ENCODE measurements at regions not wholly inside any gene's neighbourhood (a gene's known extent, or its start where the extent isn't known, plus 50 kb on each side); places are given as distances from the start of the nearest gene placed in this dataset.

- Histone ChIP-seq H3K4me1 (ENCODE audit: control insufficient read depth in 4 of 4, insufficient read depth in 4 of 4, low read length in 3 of 4) (peaks cover 0 to 5% (median under 1%) of the 10 kb centered on the region in 4 donors), H3K27ac (ENCODE audit: low read depth in 1 of 2, low read length in 2 of 2) (no peak overlapping the region), H3K9me3 (ENCODE audit: control insufficient read depth in 4 of 4, low read length in 3 of 4) (peaks cover 0 to 4% (median 1%) of the 10 kb centered on the region in 4 donors), H3K9ac (ENCODE audit: low read depth in 1 of 2, low read length in 2 of 2) (no peak overlapping the region), H3K27me3 (ENCODE audit: control insufficient read depth in 4 of 4, insufficient read depth in 4 of 4, low read length in 3 of 4) (peaks cover 0 to 6% (median 1%) of the 10 kb centered on the region in 4 donors), H3K4me3 (ENCODE audit: low read depth in 1 of 3, low read length in 3 of 3) (no peak overlapping the region), H3K36me3 (ENCODE audit: control insufficient read depth in 4 of 4, insufficient read depth in 3 of 4, low read depth in 1 of 4, low read length in 3 of 4) (no peaks in the 10 kb centered on the region)
- 70% methylated on average over 3 of the region's 3 CpGs for WGBS
- DNase-seq (ENCODE audit: low spot score), result no peak
- TF ChIP-seq TAF1 (conservative IDR thresholded peaks at IDR 0.05), result no peak
- no peak for TF ChIP-seq MAX (IDR thresholded peaks at IDR 0.05)
- no peak for TF ChIP-seq JUND (IDR thresholded peaks at IDR 0.05)
- no peak for TF ChIP-seq REST (IDR thresholded peaks at IDR 0.05)
- TF ChIP-seq FOXA1 (IDR thresholded peaks at IDR 0.05), result no peak
- TF ChIP-seq RXRA (IDR thresholded peaks at IDR 0.05), result no peak
- TF ChIP-seq HNF4A (conservative IDR thresholded peaks at IDR 0.05), result no peak
- TF ChIP-seq ZBTB33 (IDR thresholded peaks at IDR 0.05), result no peak
- no peak for TF ChIP-seq ATF3 (IDR thresholded peaks at IDR 0.05)
- TF ChIP-seq HNF4G (IDR thresholded peaks at IDR 0.05), result no peak
- no peak for TF ChIP-seq RAD21 (IDR thresholded peaks at IDR 0.05)
- no peak for TF ChIP-seq YY1 (IDR thresholded peaks at IDR 0.05)
- no peak for TF ChIP-seq FOXA2 (IDR thresholded peaks at IDR 0.05)
- no peak for TF ChIP-seq NR2F2 (IDR thresholded peaks at IDR 0.05)
- TF ChIP-seq SP1 (IDR thresholded peaks at IDR 0.05), result no peak
Measured at GRCh38 chr6:27100921-27101320, 146.6 kb upstream of the PRSS16 start.

GRCh38 chr6:27101824-27102223 is 145.7 kb upstream of the PRSS16 start:
- Histone ChIP-seq H3K4me3 (ENCODE audit: low read depth in 1 of 3, low read length in 3 of 3) (no peak overlapping the region), H3K9me3 (ENCODE audit: control insufficient read depth in 4 of 4, low read length in 3 of 4) (peaks cover 0 to 4% (median 1%) of the 10 kb centered on the region in 4 donors), H3K4me1 (ENCODE audit: control insufficient read depth in 4 of 4, insufficient read depth in 4 of 4, low read length in 3 of 4) (peaks cover 0 to 2% (median under 1%) of the 10 kb centered on the region in 4 donors), H3K27ac (ENCODE audit: low read depth in 1 of 2, low read length in 2 of 2) (no peak overlapping the region), H3K36me3 (ENCODE audit: control insufficient read depth in 4 of 4, insufficient read depth in 3 of 4, low read depth in 1 of 4, low read length in 3 of 4) (no peaks in the 10 kb centered on the region), H3K27me3 (ENCODE audit: control insufficient read depth in 4 of 4, insufficient read depth in 4 of 4, low read length in 3 of 4) (peaks cover 0 to 6% (median 1%) of the 10 kb centered on the region in 4 donors), H3K9ac (ENCODE audit: low read depth in 1 of 2, low read length in 2 of 2) (no peak overlapping the region)
- TF ChIP-seq REST (IDR thresholded peaks at IDR 0.05) (no peak), HNF4A (conservative IDR thresholded peaks at IDR 0.05) (no peak), YY1 (IDR thresholded peaks at IDR 0.05) (no peak), NR2F2 (IDR thresholded peaks at IDR 0.05) (no peak), RXRA (IDR thresholded peaks at IDR 0.05) (no peak)
- WGBS, result 81% methylated on average over 3 of the region's 3 CpGs
- DNase-seq (ENCODE audit: low spot score), result no peak
